ENCODE measurements at regions not wholly inside any gene's neighbourhood (a gene's known extent, or its start where the extent isn't known, plus 50 kb on each side); places are given as distances from the start of the nearest gene placed in this dataset.
"Not testable (repeated sequence)": the region's sequence is repeated elsewhere in the genome, so short reads cannot be mapped to it uniquely, and the experiment has no call there.

DNA sequence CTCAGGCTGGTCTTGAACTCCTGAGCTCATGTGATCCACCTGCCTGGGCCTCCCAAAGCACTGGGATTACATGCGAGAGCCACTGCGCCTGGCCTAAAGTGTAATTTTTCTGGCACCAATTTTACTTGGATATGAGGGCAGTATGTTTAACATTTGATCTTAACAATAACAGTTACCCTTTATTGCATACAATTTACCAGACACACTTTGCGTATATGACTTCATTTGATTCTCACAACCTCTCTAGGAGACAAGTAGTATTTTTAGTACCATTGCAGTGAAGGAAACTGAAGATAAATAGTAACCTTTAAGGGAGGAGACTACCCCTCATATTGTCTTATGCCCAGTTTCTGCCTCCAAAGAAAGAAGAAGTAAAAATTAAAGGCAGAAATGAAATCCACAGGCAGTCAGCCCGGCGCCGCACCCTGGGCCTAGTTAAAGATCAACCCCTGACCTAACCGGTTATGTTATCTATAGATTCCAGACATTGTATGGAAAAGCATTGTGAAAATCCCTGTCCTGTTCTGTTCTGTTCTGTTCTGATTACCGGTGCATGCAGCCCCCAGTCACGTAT lies 54.0 kb downstream of the CYP26A1 start:
- H3K4me3 ChIP-seq (ENCODE audit: control insufficient read depth, low read depth, low read length); DNase-seq (ENCODE audit: low read depth): not testable (repeated sequence)

DNA sequence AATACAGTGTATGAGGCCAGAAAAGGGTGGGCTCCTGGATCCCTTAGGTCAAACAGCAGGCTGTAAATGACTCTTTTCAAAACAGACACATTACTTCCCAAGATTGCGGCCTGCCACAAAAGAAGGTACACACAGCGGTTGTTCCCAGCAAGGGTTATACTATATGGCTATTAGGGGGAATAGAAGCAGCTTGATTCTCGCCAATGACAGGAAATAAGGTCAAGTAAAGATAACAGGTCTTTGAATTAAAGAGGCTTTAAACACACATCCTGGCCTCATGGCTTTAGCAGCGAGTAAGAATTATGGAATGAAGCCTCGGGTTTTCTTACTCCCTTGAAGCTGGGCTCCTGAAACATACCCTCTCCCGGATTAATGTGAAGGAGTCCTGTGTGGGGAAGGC lies 58.3 kb downstream of the CYP26A1 start:
- TF ChIP-seq, protein P1, sequence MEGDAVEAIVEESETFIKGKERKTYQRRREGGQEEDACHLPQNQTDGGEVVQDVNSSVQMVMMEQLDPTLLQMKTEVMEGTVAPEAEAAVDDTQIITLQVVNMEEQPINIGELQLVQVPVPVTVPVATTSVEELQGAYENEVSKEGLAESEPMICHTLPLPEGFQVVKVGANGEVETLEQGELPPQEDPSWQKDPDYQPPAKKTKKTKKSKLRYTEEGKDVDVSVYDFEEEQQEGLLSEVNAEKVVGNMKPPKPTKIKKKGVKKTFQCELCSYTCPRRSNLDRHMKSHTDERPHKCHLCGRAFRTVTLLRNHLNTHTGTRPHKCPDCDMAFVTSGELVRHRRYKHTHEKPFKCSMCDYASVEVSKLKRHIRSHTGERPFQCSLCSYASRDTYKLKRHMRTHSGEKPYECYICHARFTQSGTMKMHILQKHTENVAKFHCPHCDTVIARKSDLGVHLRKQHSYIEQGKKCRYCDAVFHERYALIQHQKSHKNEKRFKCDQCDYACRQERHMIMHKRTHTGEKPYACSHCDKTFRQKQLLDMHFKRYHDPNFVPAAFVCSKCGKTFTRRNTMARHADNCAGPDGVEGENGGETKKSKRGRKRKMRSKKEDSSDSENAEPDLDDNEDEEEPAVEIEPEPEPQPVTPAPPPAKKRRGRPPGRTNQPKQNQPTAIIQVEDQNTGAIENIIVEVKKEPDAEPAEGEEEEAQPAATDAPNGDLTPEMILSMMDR (conservative IDR thresholded peaks at IDR 0.05; ENCODE audit: control insufficient read depth, insufficient read depth, low read depth, low read length), result no peak

DNA sequence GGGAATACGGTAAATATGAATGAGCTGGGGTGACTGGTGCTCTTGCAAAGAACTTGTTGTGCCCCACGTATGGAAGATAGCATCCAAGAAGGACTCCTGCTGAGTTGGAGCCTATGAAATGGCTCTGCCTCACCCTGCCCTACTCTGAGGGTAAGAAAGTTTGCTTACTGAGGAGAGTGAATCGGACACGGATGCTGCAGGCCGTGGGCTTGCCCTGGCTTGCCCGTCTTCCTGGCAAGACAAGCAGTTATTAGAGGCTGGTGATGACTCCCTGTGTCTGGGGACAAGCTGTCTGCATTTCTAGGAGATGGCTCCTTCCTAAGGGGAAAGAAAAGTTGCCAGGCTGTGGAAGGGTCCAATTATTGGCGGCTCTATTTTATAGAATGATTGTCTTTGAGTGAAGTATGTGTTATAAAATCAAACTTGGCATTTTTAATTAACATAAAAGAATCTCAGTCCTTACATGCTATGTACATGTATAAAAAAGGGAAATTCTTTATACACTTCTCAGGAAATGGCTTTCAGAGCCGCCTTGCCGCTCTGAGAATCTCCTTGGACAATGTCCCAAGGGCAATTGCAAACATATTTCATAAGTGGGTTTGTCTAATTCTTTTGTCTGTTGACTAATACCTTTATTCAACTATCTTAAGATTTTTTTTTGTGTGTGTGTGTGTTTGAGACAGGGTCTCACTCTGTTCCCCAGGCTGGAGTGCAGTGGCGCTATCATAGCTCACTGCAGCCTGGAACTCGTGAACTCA lies 64.6 kb downstream of the CYP26A1 start:
- TF ChIP-seq, protein P1 (conservative IDR thresholded peaks at IDR 0.05; ENCODE audit: control insufficient read depth, insufficient read depth, low read depth, low read length), result no peak
- no peak overlapping the region for H3K4me3 ChIP-seq (ENCODE audit: control insufficient read depth, low read depth, low read length)
- no peak for DNase-seq (ENCODE audit: low read depth)

More for the DNA sequence above, 58.3 kb downstream of the CYP26A1 start:
- DNase-seq (ENCODE audit: low read depth), result no peak
- no peak overlapping the region for H3K4me3 ChIP-seq (ENCODE audit: control insufficient read depth, low read depth, low read length)

DNA sequence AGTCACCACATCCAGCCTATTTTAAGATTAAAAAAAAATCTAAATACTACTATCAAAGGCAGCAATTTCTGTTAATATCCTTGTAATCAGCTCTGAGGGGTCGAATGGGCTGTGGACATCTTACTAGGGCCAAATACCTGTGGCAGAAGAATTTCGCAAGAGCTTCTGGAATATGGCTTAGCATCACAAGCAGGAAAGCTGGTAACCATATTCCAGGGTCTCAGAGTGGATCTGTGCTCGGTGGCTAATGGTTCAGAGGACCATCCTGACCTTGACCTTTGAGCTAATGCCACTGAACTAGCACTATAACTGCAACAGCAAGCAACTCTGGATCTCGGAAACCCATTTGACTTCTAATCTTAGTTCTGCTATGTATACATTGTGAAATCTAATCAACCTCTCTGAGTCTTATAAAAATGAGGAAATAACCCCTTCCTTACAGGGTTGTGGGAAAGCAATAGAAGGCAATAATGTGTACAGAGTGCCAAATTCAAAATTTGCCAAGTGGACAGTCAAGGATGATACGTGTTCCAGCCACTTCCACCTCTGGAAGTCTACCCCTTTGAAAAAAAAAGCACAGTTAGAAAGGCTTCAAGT lies 65.5 kb downstream of the CYP26A1 start:
- TF ChIP-seq, protein P1 (conservative IDR thresholded peaks at IDR 0.05; ENCODE audit: control insufficient read depth, insufficient read depth, low read depth, low read length), result no peak
- H3K4me3 ChIP-seq (ENCODE audit: control insufficient read depth, low read depth, low read length), result no peak overlapping the region
- DNase-seq (ENCODE audit: low read depth), result no peak

DNA sequence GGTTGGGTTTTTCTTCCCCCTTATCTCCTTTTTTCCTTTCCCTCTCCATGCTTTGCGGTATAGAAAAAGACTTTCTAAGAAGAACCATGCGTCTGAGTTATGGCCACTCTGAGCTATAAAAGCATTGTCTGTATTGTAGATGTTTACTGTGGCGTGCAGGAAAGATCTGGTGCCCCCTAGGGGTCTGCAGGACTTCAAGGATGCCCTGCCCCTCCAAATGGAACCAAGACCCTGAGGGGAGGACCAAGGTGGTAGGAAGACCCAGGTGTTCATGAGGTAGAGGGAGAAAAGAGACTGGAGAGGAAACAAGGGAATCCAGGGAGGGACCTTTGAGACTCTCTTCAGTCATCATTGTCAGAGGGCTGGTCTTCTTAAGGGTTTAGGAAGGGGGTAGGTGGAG lies 68.8 kb downstream of the CYP26A1 start:
- no peak overlapping the region for H3K4me3 ChIP-seq (ENCODE audit: control insufficient read depth, low read depth, low read length)
- TF ChIP-seq, protein P1 (conservative IDR thresholded peaks at IDR 0.05; ENCODE audit: control insufficient read depth, insufficient read depth, low read depth, low read length), result no peak
- DNase-seq (ENCODE audit: low read depth), result no peak

DNA sequence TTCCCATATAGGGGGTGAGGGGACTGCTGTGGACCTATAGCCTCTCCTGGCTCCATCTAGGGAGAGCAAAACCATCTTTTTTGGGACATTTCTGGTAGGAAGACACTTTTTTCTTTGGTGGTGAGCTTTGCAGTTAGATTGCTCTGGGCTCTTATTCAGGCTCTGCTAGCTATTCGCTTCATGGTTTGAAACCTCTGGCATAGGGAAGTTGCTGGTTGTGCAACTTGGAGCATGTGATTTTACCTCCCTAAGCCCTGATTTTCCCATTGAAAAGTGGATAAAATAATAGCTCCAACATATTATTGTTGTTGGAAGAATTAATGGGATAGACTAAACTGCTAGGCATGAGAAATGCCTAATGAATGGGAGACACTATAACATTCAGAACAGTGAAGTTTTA lies 69.6 kb downstream of the CYP26A1 start:
- no peak for DNase-seq (ENCODE audit: low read depth)
- H3K4me3 ChIP-seq (ENCODE audit: control insufficient read depth, low read depth, low read length), result no peak overlapping the region
- TF ChIP-seq, protein P1 (conservative IDR thresholded peaks at IDR 0.05; ENCODE audit: control insufficient read depth, insufficient read depth, low read depth, low read length), result no peak

DNA sequence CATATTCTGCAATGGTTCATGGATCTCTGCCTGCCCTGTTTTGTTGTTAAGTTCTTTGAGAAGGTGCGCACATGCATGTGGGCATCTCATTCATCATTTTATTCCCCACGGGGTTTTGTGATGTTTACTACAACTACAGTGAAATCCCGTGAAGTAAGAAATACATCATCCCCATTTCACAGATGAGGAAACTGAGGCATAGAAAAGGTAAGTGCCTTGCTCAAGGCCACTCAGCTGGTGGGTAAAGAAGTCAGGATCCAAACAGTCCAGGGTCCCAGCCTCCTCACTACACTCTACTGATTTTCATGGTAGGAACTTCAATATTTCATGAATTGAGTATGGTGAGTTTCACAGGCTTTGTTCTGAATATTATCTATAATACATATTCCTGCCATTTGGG lies 72.6 kb downstream of the CYP26A1 start:
- H3K4me3 ChIP-seq (ENCODE audit: control insufficient read depth, low read depth, low read length), result no peak overlapping the region
- no peak for DNase-seq (ENCODE audit: low read depth)
- TF ChIP-seq, protein P1 (conservative IDR thresholded peaks at IDR 0.05; ENCODE audit: control insufficient read depth, insufficient read depth, low read depth, low read length), result no peak
